ENCODE measurements at regions not wholly inside any gene's neighbourhood (a gene's known extent, or its start where the extent isn't known, plus 50 kb on each side); places are given as distances from the start of the nearest gene placed in this dataset.
"Not testable (repeated sequence)": the region's sequence is repeated elsewhere in the genome, so short reads cannot be mapped to it uniquely, and the experiment has no call there.

GRCh38 chr12:74671421-74671820 lies 133.8 kb downstream of the ATXN7L3B start:
- H3K9me3 ChIP-seq: no peaks in the 10 kb centered on the region
- no peak overlapping the region for H3K4me3 ChIP-seq
- no peak overlapping the region for H3K27ac ChIP-seq
- DNase-seq (ENCODE audit: low spot score in 2 of 2): no peak
- TF ChIP-seq, protein P1, sequence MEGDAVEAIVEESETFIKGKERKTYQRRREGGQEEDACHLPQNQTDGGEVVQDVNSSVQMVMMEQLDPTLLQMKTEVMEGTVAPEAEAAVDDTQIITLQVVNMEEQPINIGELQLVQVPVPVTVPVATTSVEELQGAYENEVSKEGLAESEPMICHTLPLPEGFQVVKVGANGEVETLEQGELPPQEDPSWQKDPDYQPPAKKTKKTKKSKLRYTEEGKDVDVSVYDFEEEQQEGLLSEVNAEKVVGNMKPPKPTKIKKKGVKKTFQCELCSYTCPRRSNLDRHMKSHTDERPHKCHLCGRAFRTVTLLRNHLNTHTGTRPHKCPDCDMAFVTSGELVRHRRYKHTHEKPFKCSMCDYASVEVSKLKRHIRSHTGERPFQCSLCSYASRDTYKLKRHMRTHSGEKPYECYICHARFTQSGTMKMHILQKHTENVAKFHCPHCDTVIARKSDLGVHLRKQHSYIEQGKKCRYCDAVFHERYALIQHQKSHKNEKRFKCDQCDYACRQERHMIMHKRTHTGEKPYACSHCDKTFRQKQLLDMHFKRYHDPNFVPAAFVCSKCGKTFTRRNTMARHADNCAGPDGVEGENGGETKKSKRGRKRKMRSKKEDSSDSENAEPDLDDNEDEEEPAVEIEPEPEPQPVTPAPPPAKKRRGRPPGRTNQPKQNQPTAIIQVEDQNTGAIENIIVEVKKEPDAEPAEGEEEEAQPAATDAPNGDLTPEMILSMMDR (IDR thresholded peaks at IDR 0.05): no peak
- no peaks in the 10 kb centered on the region for H3K36me3 ChIP-seq
- 80 to 84% methylated on average over 1 of the region's 1 CpG for WGBS, 2 donors
- H3K4me1 ChIP-seq: no peaks in the 10 kb centered on the region
- no peaks in the 10 kb centered on the region for H3K27me3 ChIP-seq

- not testable (repeated sequence) for H3K36me3 ChIP-seq; H3K27me3 ChIP-seq; H3K9me3 ChIP-seq; DNase-seq (ENCODE audit: low spot score in 2 of 2); H3K4me1 ChIP-seq; H3K27ac ChIP-seq; H3K4me3 ChIP-seq
- 85 to 92% methylated on average over 2 to 4 of the region's 4 CpGs for WGBS, 2 donors
Observed at GRCh38 chr12:74676955-74677354, 139.3 kb downstream of the ATXN7L3B start.

DNA sequence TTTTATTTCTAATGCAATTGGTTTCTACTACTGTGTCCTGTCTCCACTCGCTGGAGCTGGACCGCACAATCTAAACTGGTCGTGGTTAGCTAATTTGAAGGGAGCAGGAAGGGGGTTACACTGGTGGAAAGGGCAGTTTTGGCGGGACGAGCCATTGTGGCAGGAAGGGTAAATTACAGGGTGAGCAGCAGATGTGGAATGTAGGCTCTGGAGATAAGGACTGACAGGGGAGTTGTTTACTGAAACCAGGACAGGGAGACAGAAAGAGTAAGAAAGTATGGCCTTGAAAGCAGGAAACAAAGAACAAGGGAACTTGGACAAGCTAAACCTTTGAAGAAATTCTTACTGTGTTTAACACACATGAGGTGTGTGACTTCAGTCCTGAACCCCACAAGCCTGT lies 147.8 kb downstream of the ATXN7L3B start:
- H3K27me3 ChIP-seq: no peaks in the 10 kb centered on the region

DNA sequence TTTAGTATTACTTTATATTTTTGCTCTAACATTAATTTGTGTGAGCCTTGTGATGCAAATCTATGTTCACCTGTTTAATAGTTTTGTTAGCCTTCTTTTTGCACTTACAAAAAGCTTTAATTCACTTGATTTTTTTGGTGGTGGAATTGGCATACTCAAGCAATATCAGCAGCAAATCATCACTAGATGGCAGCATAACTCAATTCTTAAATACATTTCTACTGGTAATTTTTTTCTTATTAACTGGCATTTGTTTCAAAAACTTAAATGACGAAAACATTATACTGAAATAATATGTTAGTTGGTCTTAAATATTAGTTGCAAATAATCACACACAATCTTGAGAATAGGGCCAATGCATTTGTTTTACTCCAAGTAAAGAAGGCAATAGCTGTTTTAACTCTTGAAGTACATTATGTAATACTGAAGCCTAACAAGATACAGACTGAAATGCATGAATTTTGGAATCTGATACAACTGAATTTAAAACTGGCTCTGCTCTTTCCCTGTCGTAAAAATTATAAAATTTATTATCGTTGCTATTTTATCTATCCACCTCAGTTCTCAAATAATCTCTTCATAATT lies 151.5 kb downstream of the ATXN7L3B start:
- no peak overlapping the region for H3K4me3 ChIP-seq

More for the DNA sequence above, 147.8 kb downstream of the ATXN7L3B start:
- Histone ChIP-seq H3K36me3 (no peaks in the 10 kb centered on the region), H3K4me3 (no peak overlapping the region), H3K4me1 (no peaks in the 10 kb centered on the region), H3K27ac (no peak overlapping the region), H3K9me3 (no peaks in the 10 kb centered on the region)
- 81 to 89% methylated on average over 5 of the region's 5 CpGs for WGBS, 2 donors
- TF ChIP-seq, protein P1 (IDR thresholded peaks at IDR 0.05): no peak
- TF ChIP-seq POLR2A (IDR thresholded peaks at IDR 0.05): no peak
- TF ChIP-seq EP300 (IDR thresholded peaks at IDR 0.05): no peak
- no peak for DNase-seq (ENCODE audit: low spot score in 2 of 2)

DNA sequence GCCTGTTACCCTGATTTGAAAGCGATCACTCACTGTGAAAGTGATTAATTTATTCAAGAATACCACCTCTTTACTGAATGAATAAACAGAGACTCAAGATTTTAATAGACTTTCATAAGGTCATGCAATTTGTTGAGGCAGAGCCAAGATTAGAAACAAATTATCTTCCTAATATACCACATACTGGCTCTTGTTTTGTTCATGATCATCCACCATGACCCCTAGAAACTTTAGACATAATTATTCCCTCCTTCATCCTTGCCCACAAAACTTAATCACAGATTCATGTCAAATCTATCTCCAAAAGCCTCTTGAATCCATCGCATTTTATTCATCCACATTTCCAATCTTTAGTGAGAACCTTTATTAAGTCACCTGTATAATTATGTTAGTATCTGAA lies 152.3 kb downstream of the ATXN7L3B start:
- no peak for TF ChIP-seq POLR2A (IDR thresholded peaks at IDR 0.05)
- TF ChIP-seq, protein P1 (IDR thresholded peaks at IDR 0.05): no peak
- TF ChIP-seq EP300 (IDR thresholded peaks at IDR 0.05): no peak
- Histone ChIP-seq H3K27me3 (no peaks in the 10 kb centered on the region), H3K36me3 (no peaks in the 10 kb centered on the region), H3K4me3 (no peak overlapping the region), H3K4me1 (no peaks in the 10 kb centered on the region), H3K9me3 (no peaks in the 10 kb centered on the region), H3K27ac (no peak overlapping the region)
- 71 to 76% methylated on average over 2 of the region's 2 CpGs for WGBS, 2 donors
- DNase-seq (ENCODE audit: low spot score in 2 of 2): no peak

More for the DNA sequence above, 151.5 kb downstream of the ATXN7L3B start:
- H3K9me3 ChIP-seq: no peaks in the 10 kb centered on the region
- no peak for TF ChIP-seq POLR2A (IDR thresholded peaks at IDR 0.05)
- TF ChIP-seq, protein P1 (IDR thresholded peaks at IDR 0.05): peak; percentile 15 to 54 (median 50)
- DNase-seq (ENCODE audit: low spot score in 2 of 2): no peak
- no peaks in the 10 kb centered on the region for H3K27me3 ChIP-seq
- no peaks in the 10 kb centered on the region for H3K4me1 ChIP-seq
- H3K27ac ChIP-seq: no peak overlapping the region
- WGBS, 2 donors: 25 to 33% methylated on average over 3 of the region's 3 CpGs
- H3K36me3 ChIP-seq: no peaks in the 10 kb centered on the region

DNA sequence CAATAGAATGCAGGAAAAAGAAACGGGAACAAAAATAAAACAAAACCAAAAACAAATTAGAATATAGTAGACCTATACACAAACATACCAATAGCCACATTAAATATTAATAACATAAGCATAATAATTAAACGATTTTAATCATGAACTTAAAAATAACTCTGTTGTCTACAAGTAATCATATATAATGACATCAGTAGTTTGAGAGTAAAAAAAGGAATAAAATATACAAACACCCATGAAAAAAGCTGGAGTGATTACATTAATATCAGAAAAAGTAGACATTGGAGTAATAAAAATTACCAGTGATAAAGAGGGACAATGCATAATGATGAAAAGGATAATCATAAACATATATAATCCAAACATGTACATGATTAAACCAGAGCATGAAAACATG lies 181.8 kb downstream of the ATXN7L3B start:
- DNase-seq (ENCODE audit: low spot score in 2 of 2): no peak
- Histone ChIP-seq H3K27ac (no peak overlapping the region), H3K27me3 (no peaks in the 10 kb centered on the region), H3K9me3 (no peaks in the 10 kb centered on the region), H3K4me3 (no peak overlapping the region), H3K4me1 (no peaks in the 10 kb centered on the region), H3K36me3 (no peaks in the 10 kb centered on the region)
- 89 to 93% methylated on average over 2 of the region's 2 CpGs for WGBS, 2 donors
- TF ChIP-seq EP300 (IDR thresholded peaks at IDR 0.05) (no peak), POLR2A (IDR thresholded peaks at IDR 0.05) (no peak)
- TF ChIP-seq, protein P1 (IDR thresholded peaks at IDR 0.05): no peak
